Tibial nerve (tissue), 4 donors: ENCODE measurements at regions not wholly inside any gene's neighbourhood (a gene's known extent, or its start where the extent isn't known, plus 50 kb on each side); places are given as distances from the start of the nearest gene placed in this dataset.

Experiments
- CTCF ChIP-seq, 5 experiments: fragments of 200-600 bp in 3 of 5; fragments of 450-650 bp in 2 of 5; sonication (generic) in 3 of 5; IDR thresholded peaks; one replicate each; pipeline ENCODE4 v1.5.1; 2016 to 2019; ENCODE audit warnings: antibody characterized with exemption in 5 of 5, mild to moderate bottlenecking in 3 of 5, moderate library complexity in 2 of 5
- EP300 ChIP-seq, 2 donors: sonication (generic); formaldehyde crosslinking; IDR thresholded peaks; one replicate each; pipeline ENCODE4 v1.6.1; 2017; ENCODE audit warnings: antibody characterized with exemption in 2 of 2, mild to moderate bottlenecking in 1 of 2
- POLR2A ChIP-seq, 2 donors: fragments of 450-650 bp; IDR thresholded peaks; one replicate each; pipeline ENCODE4 v1.6.1; 2017; ENCODE audit warnings: antibody characterized with exemption in 2 of 2, mild to moderate bottlenecking in 2 of 2, moderate library complexity in 2 of 2

GRCh38 chr7:153097511-153098201 is 338.1 kb downstream of the ACTR3B start:
- TF ChIP-seq CTCF (IDR thresholded peaks at IDR 0.05): no peak
- no peak for TF ChIP-seq EP300 (IDR thresholded peaks at IDR 0.05)
- no peak for TF ChIP-seq POLR2A (IDR thresholded peaks at IDR 0.05)
